Uterus (tissue), 2 donors: ENCODE measurements at regions not wholly inside any gene's neighbourhood (a gene's known extent, or its start where the extent isn't known, plus 50 kb on each side); places are given as distances from the start of the nearest gene placed in this dataset.

Experiments used
- CTCF ChIP-seq, 4 experiments: fragments of 200-600 bp in 2 of 4; fragments of 450-650 bp in 2 of 4; sonication (generic) in 2 of 4; IDR thresholded peaks; one replicate each; pipeline ENCODE4 v1.5.1; 2016 to 2019; ENCODE audit warnings: antibody characterized with exemption in 4 of 4, mild to moderate bottlenecking in 2 of 4, moderate library complexity in 1 of 4
- POLR2A ChIP-seq, 2 donors: fragments of 450-650 bp; IDR thresholded peaks; one replicate each; pipeline ENCODE4 v1.6.1; 2016; ENCODE audit warnings: antibody characterized with exemption in 2 of 2, mild to moderate bottlenecking in 1 of 2, moderate library complexity in 1 of 2

- no peak for TF ChIP-seq POLR2A (IDR thresholded peaks at IDR 0.05)
- TF ChIP-seq CTCF (IDR thresholded peaks at IDR 0.05): no peak
Measured at GRCh38 chr7:124399941-124400340, 365.7 kb downstream of the GPR37 start.
